ENCODE measurements at regions not wholly inside any gene's neighbourhood (a gene's known extent, or its start where the extent isn't known, plus 50 kb on each side); places are given as distances from the start of the nearest gene placed in this dataset.
"Not testable (repeated sequence)": the region's sequence is repeated elsewhere in the genome, so short reads cannot be mapped to it uniquely, and the experiment has no call there.

GRCh38 chr16:54985156-54985555 is 54.5 kb downstream of the IRX5 start:
- intact Hi-C loops (cut with DNase I), result no loop called here
- ATAC-seq, result no peak
- DNase-seq, result no peak

- ATAC-seq (no peak), DNase-seq (no peak)
- intact Hi-C loops (cut with DNase I), result no loop called here
Measured at GRCh38 chr16:54985668-54986067, 55.0 kb downstream of the IRX5 start.

- ATAC-seq (no peak), DNase-seq (no peak)
- intact Hi-C loops (cut with DNase I), result no loop called here
Measured at GRCh38 chr16:54986409-54986808, 55.7 kb downstream of the IRX5 start.

GRCh38 chr16:54987081-54987480 is 56.4 kb downstream of the IRX5 start:
- ATAC-seq (no peak), DNase-seq (no peak)
- intact Hi-C loops (cut with DNase I), result no loop called here

GRCh38 chr16:54991525-54991924 is 60.9 kb downstream of the IRX5 start:
- no peak for DNase-seq
- ATAC-seq, result no peak
- intact Hi-C loops (cut with DNase I), result no loop called here

GRCh38 chr16:54991946-54992345 is 61.3 kb downstream of the IRX5 start:
- ATAC-seq; DNase-seq; intact Hi-C loops (cut with DNase I): not testable (repeated sequence)

- DNase-seq, result no peak
- intact Hi-C loops (cut with DNase I), result no loop called here
- ATAC-seq, result no peak
Measured at GRCh38 chr16:54993106-54993895, 62.6 kb downstream of the IRX5 start.

- intact Hi-C loops (cut with DNase I), result no loop called here
- ATAC-seq, result no peak
Measured at GRCh38 chr16:54996186-54996585, 65.5 kb downstream of the IRX5 start.

GRCh38 chr16:54998834-54999233 is 68.2 kb downstream of the IRX5 start:
- ATAC-seq, result no peak
- no peak for DNase-seq
- intact Hi-C loops (cut with DNase I), result no loop called here

More at GRCh38 chr16:54996186-54996585, 65.5 kb downstream of the IRX5 start:
- DNase-seq, result no peak

GRCh38 chr16:54999481-54999880 is 68.8 kb downstream of the IRX5 start:
- ATAC-seq, result no peak

GRCh38 chr16:55000595-55000994 is 69.9 kb downstream of the IRX5 start:
- intact Hi-C loops (cut with DNase I), result no loop called here
- DNase-seq (no peak), ATAC-seq (no peak)

More at GRCh38 chr16:54999481-54999880, 68.8 kb downstream of the IRX5 start:
- no peak for DNase-seq
- intact Hi-C loops (cut with DNase I), result no loop called here

GRCh38 chr16:55001931-55002330 is 71.3 kb downstream of the IRX5 start:
- no peak for DNase-seq
- intact Hi-C loops (cut with DNase I), result no loop called here

GRCh38 chr16:55002419-55002818 is 71.8 kb downstream of the IRX5 start:
- intact Hi-C loops (cut with DNase I), result no loop called here
- ATAC-seq (no peak), DNase-seq (no peak)

More at GRCh38 chr16:55001931-55002330, 71.3 kb downstream of the IRX5 start:
- ATAC-seq, result no peak

- ATAC-seq (no peak), DNase-seq (no peak)
- intact Hi-C loops (cut with DNase I), result no loop called here
Measured at GRCh38 chr16:55003306-55003705, 72.6 kb downstream of the IRX5 start.

- intact Hi-C loops (cut with DNase I), result no loop called here
- ATAC-seq (no peak), DNase-seq (no peak)
Measured at GRCh38 chr16:55003916-55004315, 73.3 kb downstream of the IRX5 start.

GRCh38 chr16:55007504-55007903 is 76.8 kb downstream of the IRX5 start:
- no peak for ATAC-seq
- intact Hi-C loops (cut with DNase I), result no loop called here
- no peak for DNase-seq

GRCh38 chr16:55008836-55009510 is 78.3 kb downstream of the IRX5 start:
- ATAC-seq, result no peak
- intact Hi-C loops (cut with DNase I), result no loop called here
- DNase-seq, result no peak

- intact Hi-C loops (cut with DNase I), result no loop called here
- DNase-seq (no peak), ATAC-seq (no peak)
Measured at GRCh38 chr16:55009581-55009980, 78.9 kb downstream of the IRX5 start.

GRCh38 chr16:55010492-55011160 is 80.0 kb downstream of the IRX5 start:
- no peak for ATAC-seq
- intact Hi-C loops (cut with DNase I), result no loop called here
- no peak for DNase-seq

- DNase-seq (no peak), ATAC-seq (no peak)
- intact Hi-C loops (cut with DNase I), result no loop called here
Measured at GRCh38 chr16:55012362-55012761, 81.7 kb downstream of the IRX5 start.

Data from left cardiac atrium (tissue), 4 donors.